Cardiac muscle cell (in vitro differentiated cells and primary cell): ENCODE measurements at regions not wholly inside any gene's neighbourhood (a gene's known extent, or its start where the extent isn't known, plus 50 kb on each side); places are given as distances from the start of the nearest gene placed in this dataset.

Experiments
- DNase-seq, 2 donors: peaks; one replicate each; pipeline versions ENCODE4 v3.0.0 to v3.0.0-alpha.2; 2010 to 2017; ENCODE audit warnings: low read depth in 1 of 2, low spot score in 1 of 2
- H3K27ac ChIP-seq: fragments of 200-600 bp; sonication (generic); 2 replicates; pipeline ENCODE4 v1.5.1; 2016
- H3K27me3 ChIP-seq: fragments of 200-600 bp; sonication (generic); 2 replicates; pipeline ENCODE4 v1.6.0; 2016; ENCODE audit warnings: control low read depth
- H3K36me3 ChIP-seq: fragments of 200-600 bp; sonication (generic); 2 replicates; pipeline ENCODE4 v1.5.1; 2016; ENCODE audit warnings: control low read depth
- H3K4me1 ChIP-seq: fragments of 200-600 bp; sonication (generic); 2 replicates; pipeline ENCODE4 v1.8.1; 2017; ENCODE audit warnings: low read depth, mild to moderate bottlenecking, mixed run types
- H3K4me3 ChIP-seq: fragments of 200-600 bp; sonication (generic); 2 replicates; pipeline ENCODE4 v1.5.1; 2016; ENCODE audit warnings: mild to moderate bottlenecking
- H3K9me3 ChIP-seq: fragments of 200-600 bp; sonication (generic); 2 replicates; pipeline ENCODE4 v1.5.1; 2017; ENCODE audit warnings: low read depth, mild to moderate bottlenecking, control low read depth
- CTCF ChIP-seq: IDR thresholded peaks from 2 replicates; pipeline ENCODE4 v1.5.1; 2012; ENCODE audit warnings: low read depth, mild to moderate bottlenecking, low read length

DNA sequence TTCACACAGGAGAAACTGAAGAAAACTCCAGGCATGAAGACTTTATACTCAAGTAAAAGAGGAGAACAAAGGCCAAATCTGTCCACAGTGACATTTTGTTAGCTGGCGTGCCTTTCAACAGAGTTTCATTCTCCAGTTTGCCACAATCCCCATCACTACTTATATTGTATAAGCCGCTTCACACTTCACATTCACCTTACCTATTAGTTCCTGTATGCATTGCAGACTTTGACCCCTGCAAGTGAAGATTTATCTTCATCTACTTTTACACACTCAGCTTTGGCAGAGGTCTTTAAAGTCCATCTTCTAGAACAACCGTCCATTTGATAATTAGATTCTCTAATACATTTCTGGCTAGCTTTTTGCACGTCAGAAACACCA is 56.8 kb upstream of the TANK start:
- DNase-seq: no peak

GRCh38 chr2:161104054-161104553 is 56.1 kb upstream of the TANK start:
- H3K4me1 ChIP-seq: no peaks in the 10 kb centered on the region
- no peaks in the 10 kb centered on the region for H3K36me3 ChIP-seq
- no peak overlapping the region for H3K4me3 ChIP-seq
- no peak overlapping the region for H3K27ac ChIP-seq
- TF ChIP-seq CTCF: no peak
- H3K9me3 ChIP-seq: no peaks in the 10 kb centered on the region
- no peaks in the 10 kb centered on the region for H3K27me3 ChIP-seq
- no peak for DNase-seq

More for the DNA sequence above, 56.8 kb upstream of the TANK start:
- H3K36me3 ChIP-seq: no peaks in the 10 kb centered on the region
- H3K4me3 ChIP-seq: no peak overlapping the region
- no peaks in the 10 kb centered on the region for H3K9me3 ChIP-seq
- no peaks in the 10 kb centered on the region for H3K27me3 ChIP-seq
- TF ChIP-seq CTCF: no peak
- H3K27ac ChIP-seq: no peak overlapping the region
- no peaks in the 10 kb centered on the region for H3K4me1 ChIP-seq

GRCh38 chr2:161107265-161107664 is 53.0 kb upstream of the TANK start:
- Histone ChIP-seq H3K27me3 (no peaks in the 10 kb centered on the region), H3K4me3 (no peak overlapping the region), H3K4me1 (no peaks in the 10 kb centered on the region), H3K9me3 (no peaks in the 10 kb centered on the region), H3K36me3 (no peaks in the 10 kb centered on the region), H3K27ac (no peak overlapping the region)
- TF ChIP-seq CTCF: no peak
- DNase-seq: no peak
